ENCODE measurements at regions not wholly inside any gene's neighbourhood (a gene's known extent, or its start where the extent isn't known, plus 50 kb on each side); places are given as distances from the start of the nearest gene placed in this dataset.

DNA sequence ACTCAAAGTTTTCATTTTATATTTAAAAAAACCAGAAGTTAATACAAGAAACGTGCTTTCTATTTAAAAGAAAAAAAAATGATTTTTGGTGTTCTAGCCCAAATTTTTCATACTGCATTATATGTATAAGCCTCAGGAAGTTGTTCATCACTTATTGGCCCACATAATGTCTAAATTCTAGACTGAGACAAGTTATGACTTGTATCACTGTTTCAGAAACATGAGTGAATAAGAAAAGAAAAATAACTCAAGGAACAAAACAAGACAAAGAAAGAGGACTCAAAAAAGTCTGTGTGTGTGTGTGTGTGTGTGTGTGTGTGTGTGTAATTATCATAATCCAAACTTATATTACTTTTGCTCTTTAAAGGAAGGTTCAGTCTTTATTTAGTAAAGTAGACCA, 929.8 kb downstream of the GALC start:
- H3F3A ChIP-seq (ENCODE audit: insufficient read depth, low read length, poor library complexity, severe bottlenecking): no peaks in the 10 kb centered on the region
- no peak overlapping the region for H3K27ac ChIP-seq (ENCODE audit: low read length)
- no peaks in the 10 kb centered on the region for H3K9me3 ChIP-seq (ENCODE audit: low read length)
- no peaks in the 10 kb centered on the region for H3K27me3 ChIP-seq (ENCODE audit: insufficient read depth, low read depth, low read length)
- H3K36me3 ChIP-seq (ENCODE audit: insufficient read depth, low read length): no peaks in the 10 kb centered on the region
- H3K4me3 ChIP-seq (ENCODE audit: low read length): no peak overlapping the region
- H3K9ac ChIP-seq (ENCODE audit: low read length): no peak overlapping the region
- TF ChIP-seq POLR2AphosphoS5 (IDR thresholded peaks at IDR 0.05): no peak
- TF ChIP-seq EZH2 (IDR thresholded peaks at IDR 0.05; ENCODE audit: borderline replicate concordance, insufficient read depth, low read length, poor library complexity, severe bottlenecking): no peak
- no peak for TF ChIP-seq MXI1 (conservative IDR thresholded peaks at IDR 0.05; ENCODE audit: poor library complexity, severe bottlenecking)
- no peak for TF ChIP-seq EP300 (conservative IDR thresholded peaks at IDR 0.05; ENCODE audit: poor library complexity, severe bottlenecking)
- TF ChIP-seq TAF1 (IDR thresholded peaks at IDR 0.05; ENCODE audit: low read depth): no peak
- TF ChIP-seq, protein P1, sequence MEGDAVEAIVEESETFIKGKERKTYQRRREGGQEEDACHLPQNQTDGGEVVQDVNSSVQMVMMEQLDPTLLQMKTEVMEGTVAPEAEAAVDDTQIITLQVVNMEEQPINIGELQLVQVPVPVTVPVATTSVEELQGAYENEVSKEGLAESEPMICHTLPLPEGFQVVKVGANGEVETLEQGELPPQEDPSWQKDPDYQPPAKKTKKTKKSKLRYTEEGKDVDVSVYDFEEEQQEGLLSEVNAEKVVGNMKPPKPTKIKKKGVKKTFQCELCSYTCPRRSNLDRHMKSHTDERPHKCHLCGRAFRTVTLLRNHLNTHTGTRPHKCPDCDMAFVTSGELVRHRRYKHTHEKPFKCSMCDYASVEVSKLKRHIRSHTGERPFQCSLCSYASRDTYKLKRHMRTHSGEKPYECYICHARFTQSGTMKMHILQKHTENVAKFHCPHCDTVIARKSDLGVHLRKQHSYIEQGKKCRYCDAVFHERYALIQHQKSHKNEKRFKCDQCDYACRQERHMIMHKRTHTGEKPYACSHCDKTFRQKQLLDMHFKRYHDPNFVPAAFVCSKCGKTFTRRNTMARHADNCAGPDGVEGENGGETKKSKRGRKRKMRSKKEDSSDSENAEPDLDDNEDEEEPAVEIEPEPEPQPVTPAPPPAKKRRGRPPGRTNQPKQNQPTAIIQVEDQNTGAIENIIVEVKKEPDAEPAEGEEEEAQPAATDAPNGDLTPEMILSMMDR (IDR thresholded peaks at IDR 0.05; ENCODE audit: poor library complexity, severe bottlenecking): no peak
- TF ChIP-seq, protein P2, sequence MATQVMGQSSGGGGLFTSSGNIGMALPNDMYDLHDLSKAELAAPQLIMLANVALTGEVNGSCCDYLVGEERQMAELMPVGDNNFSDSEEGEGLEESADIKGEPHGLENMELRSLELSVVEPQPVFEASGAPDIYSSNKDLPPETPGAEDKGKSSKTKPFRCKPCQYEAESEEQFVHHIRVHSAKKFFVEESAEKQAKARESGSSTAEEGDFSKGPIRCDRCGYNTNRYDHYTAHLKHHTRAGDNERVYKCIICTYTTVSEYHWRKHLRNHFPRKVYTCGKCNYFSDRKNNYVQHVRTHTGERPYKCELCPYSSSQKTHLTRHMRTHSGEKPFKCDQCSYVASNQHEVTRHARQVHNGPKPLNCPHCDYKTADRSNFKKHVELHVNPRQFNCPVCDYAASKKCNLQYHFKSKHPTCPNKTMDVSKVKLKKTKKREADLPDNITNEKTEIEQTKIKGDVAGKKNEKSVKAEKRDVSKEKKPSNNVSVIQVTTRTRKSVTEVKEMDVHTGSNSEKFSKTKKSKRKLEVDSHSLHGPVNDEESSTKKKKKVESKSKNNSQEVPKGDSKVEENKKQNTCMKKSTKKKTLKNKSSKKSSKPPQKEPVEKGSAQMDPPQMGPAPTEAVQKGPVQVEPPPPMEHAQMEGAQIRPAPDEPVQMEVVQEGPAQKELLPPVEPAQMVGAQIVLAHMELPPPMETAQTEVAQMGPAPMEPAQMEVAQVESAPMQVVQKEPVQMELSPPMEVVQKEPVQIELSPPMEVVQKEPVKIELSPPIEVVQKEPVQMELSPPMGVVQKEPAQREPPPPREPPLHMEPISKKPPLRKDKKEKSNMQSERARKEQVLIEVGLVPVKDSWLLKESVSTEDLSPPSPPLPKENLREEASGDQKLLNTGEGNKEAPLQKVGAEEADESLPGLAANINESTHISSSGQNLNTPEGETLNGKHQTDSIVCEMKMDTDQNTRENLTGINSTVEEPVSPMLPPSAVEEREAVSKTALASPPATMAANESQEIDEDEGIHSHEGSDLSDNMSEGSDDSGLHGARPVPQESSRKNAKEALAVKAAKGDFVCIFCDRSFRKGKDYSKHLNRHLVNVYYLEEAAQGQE (IDR thresholded peaks at IDR 0.05; ENCODE audit: borderline replicate concordance): no peak
- TF ChIP-seq SMC3 (conservative IDR thresholded peaks at IDR 0.05; ENCODE audit: poor library complexity): no peak
- TF ChIP-seq RAD21 (conservative IDR thresholded peaks at IDR 0.05): no peak
- H3K9me2 ChIP-seq (ENCODE audit: insufficient read depth, low read length): no peaks in the 10 kb centered on the region
- no peaks in the 10 kb centered on the region for H3K79me2 ChIP-seq (replicated peaks; ENCODE audit: insufficient read depth, low read length)
- no peaks in the 10 kb centered on the region for H4K20me1 ChIP-seq (ENCODE audit: insufficient read depth)
- no peak overlapping the region for H3K4me2 ChIP-seq (ENCODE audit: low read length)
- H2AFZ ChIP-seq (ENCODE audit: low read depth, low read length): no peak overlapping the region

DNA sequence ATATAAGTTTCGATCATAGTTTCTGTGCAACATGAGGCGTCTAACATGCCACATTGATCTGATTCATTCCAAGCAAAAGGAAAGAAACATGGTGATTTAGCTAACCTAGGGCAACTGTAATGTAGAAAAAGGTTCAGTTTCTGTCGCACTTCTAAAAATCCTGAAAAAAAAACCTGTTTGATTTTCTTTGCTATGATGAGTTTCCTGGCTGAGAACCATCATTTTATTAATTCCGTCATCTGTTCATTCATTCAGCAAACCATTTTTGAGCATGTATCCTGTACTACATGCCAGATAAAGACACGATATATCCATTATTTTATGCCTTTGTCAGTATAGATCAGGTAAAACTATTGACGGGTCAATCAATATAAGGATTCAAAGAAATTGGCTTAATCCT, 932.6 kb downstream of the GALC start:
- H3K27me3 ChIP-seq (ENCODE audit: insufficient read depth, low read depth, low read length): no peaks in the 10 kb centered on the region
- no peak overlapping the region for H3K4me3 ChIP-seq (ENCODE audit: low read length)
- H3K9me2 ChIP-seq (ENCODE audit: insufficient read depth, low read length): no peaks in the 10 kb centered on the region
- no peaks in the 10 kb centered on the region for H4K20me1 ChIP-seq (ENCODE audit: insufficient read depth)
- no peaks in the 10 kb centered on the region for H3K79me2 ChIP-seq (replicated peaks; ENCODE audit: insufficient read depth, low read length)
- no peak overlapping the region for H3K4me2 ChIP-seq (ENCODE audit: low read length)
- H3K9ac ChIP-seq (ENCODE audit: low read length): no peak overlapping the region
- H3K36me3 ChIP-seq (ENCODE audit: insufficient read depth, low read length): no peaks in the 10 kb centered on the region
- no peak overlapping the region for H3K27ac ChIP-seq (ENCODE audit: low read length)
- no peak for TF ChIP-seq RAD21 (conservative IDR thresholded peaks at IDR 0.05)
- TF ChIP-seq, protein P2 (IDR thresholded peaks at IDR 0.05; ENCODE audit: borderline replicate concordance): no peak
- TF ChIP-seq TAF1 (IDR thresholded peaks at IDR 0.05; ENCODE audit: low read depth): no peak
- no peaks in the 10 kb centered on the region for H3K9me3 ChIP-seq (ENCODE audit: low read length)
- H2AFZ ChIP-seq (ENCODE audit: low read depth, low read length): no peak overlapping the region
- no peaks in the 10 kb centered on the region for H3F3A ChIP-seq (ENCODE audit: insufficient read depth, low read length, poor library complexity, severe bottlenecking)
